GM19240 (cell line): ENCODE measurements at regions not wholly inside any gene's neighbourhood (a gene's known extent, or its start where the extent isn't known, plus 50 kb on each side); places are given as distances from the start of the nearest gene placed in this dataset.

Experiments
- DNase-seq: peaks from one replicate; pipeline ENCODE4 v3.0.0; 2011; ENCODE audit warnings: low spot score; ENCODE audit not compliant: insufficient read length

DNA sequence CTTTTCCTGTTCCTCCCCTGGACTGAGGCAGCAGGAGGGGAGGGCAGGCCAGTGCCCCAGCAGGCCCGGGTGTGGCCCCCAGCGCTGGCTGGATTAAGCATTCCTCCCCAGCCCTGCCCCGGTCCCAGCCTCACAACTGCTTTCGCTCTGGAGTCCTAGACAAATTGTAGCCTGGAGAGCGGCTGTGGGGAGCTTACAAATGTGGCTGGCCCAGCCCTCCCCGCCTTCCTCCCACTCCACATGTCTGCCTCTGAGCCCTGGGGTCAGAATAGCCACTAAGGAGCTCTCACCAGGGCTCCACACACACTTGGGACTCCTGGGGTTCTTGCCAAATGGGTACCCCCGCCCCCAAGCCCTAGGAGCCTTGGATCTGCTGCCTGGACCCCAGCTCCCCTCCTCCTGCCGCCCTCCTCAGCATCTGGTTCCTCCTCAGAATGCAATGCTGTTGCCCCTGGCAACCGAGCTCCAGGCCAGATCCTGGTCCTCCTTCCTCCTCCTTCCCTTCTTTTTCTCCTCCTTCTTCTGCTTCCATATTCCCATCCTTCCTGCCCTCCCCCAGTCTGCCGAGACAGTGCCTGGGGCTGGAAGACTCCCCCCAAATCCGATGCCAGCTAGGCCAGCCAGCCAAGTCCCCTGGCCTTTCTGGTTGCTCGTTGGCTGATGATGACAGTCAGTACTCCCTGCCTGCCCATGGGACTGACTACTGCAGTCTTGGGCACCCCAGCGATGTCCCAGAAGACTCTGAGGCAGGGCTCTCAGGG lies 91.1 kb downstream of the LINGO1 start:
- DNase-seq: no peak

DNA sequence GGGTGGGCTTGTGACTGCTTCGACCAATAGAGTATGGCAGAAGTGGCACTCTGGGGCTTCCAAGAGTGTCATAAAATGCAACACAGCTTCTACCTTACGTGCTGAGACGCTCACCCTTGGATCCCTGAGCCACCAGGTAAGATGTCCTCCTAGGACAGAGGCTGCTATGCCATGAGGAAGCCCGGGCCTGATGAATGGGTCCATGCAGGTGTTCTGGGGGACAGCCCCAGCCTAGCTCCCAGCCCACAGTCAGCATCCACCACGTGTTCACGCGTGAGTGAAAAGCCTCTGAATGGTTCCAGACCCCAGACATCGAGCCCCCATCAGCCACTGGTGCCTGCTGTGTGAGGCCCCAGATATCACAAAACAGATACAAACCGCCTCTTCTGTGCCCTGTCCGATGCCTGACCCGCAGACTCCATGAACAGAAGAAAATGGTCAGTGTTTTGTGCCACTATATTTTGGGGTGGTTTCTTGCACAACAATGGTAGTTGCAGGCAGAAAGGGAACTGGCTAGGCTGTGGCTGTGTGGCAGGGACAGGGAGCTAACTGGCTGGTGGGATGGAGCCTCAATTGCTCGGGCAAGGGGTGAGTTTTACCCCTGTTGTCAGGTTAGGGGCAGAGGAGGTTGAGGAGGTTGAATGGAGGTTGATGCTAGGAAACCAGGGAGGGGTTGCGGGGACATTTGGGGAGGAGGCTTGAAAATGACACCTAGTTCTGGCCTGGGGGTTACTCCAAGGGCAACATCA lies 92.2 kb downstream of the LINGO1 start:
- DNase-seq: no peak

DNA sequence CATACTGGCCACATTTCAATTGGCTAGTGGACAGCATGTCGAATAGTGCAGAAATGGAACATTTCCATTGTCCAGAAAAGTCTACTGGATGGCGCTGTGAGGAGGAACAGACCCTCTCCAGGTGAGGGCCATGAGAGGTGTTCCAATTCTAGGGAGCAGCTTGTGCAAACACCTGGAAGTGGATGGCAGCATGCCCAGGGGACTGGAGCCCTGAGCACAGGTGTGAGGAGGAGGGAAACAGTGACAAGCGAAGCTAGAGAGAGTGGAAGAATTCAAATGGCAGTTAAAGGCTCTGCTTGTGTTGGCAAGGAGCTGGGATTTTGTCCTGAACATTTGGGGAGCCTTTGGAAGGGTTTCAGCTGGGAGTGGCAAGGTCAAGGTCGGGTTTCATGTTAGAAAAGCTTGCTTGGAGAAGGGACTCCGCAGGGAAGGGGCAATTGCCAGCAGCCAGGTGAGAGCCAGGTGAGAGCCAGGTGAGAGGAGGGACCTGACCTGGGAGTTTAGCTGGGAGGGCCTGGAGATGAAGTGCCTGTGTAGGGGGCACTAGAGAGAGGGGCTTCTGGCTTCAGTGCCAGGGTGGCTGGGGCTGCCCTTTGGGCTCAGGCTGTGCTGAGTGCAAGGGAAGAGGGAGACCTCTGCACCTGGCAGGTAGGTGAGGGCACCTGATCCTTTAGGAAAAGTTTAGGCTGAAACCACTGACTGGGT lies 93.8 kb downstream of the LINGO1 start:
- no peak for DNase-seq

DNA sequence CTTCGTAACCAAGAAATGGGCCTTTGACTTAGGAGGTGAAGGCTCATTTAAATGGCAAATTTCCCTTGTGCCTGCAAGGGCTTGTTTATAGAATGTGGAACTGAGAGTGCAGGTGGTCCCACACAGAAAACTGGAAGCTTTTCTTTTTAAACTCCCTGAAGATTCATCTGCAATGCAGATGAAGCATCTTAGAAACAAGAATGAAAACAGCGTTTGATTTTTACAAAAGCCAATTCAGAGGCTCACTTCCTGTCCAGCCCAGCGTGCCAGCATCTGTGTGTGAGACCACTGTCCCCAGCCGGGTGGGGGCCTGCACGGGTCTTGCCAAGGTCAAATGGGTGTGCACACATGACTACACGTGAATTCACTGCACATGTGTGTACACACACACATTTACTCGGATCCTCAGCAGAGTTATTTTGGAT lies 94.7 kb downstream of the LINGO1 start:
- DNase-seq: peak; percentile 56

DNA sequence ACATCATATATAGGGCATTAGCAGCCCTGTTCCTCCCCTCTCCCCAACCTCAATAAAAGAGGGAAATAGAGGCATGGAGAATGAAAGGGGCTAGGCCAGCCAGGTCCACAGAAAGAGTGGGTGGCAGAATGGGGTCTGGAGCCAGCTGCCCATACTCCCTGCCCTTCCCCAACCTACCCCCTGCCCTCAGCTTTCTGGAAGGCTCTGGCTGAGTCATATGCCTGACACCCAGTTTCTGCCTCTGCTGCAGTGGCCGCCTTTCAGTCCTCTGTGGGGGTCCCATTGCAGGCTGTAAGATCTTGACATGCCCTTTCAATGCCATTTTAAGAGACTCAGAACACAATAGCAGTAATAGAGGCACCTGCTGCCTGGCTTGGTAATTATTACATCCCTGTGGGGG lies 95.7 kb downstream of the LINGO1 start:
- no peak for DNase-seq

DNA sequence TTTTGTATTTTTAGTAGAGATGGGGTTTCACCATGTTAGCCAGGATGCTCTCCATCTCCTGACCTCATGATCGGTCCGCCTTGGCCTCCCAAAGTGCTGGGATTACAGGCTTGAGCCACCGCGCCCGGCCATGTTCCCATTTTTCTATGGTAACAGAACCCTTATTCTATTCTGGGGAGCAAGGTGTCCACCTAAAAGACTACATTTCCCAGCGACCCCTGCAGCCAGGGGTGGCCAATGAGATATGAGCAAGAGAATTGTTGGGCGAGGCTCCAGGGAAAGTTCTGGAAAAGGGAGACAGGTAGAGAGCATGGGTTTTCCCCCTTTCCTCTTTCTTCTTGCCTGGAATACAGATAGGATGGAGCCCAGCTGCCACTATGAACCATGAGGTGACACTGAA lies 96.9 kb downstream of the LINGO1 start:
- DNase-seq: no peak
